Chondrocyte (in vitro differentiated cells): ENCODE measurements at regions not wholly inside any gene's neighbourhood (a gene's known extent, or its start where the extent isn't known, plus 50 kb on each side); places are given as distances from the start of the nearest gene placed in this dataset.
"Not testable (repeated sequence)": the region's sequence is repeated elsewhere in the genome, so short reads cannot be mapped to it uniquely, and the experiment has no call there.

Experiments used
- DNase-seq: peaks from one replicate; pipeline ENCODE4 v3.0.0; 2021; ENCODE audit warnings: mixed read lengths, low spot score
- H3K27ac Mint-ChIP-seq: one replicate; pipeline ENCODE4 v1.8.0; 2021; ENCODE audit warnings: mild to moderate bottlenecking, moderate library complexity, mixed read lengths; ENCODE audit not compliant: unreplicated experiment
- H3K27me3 Mint-ChIP-seq: 2 replicates; pipeline ENCODE4 v1.8.0; 2021; ENCODE audit warnings: low read depth, mixed read lengths
- H3K36me3 Mint-ChIP-seq: 2 replicates; pipeline ENCODE4 v1.8.0; 2021; ENCODE audit warnings: low read depth, mixed read lengths
- H3K4me1 Mint-ChIP-seq: 2 replicates; pipeline ENCODE4 v1.8.0; 2021; ENCODE audit warnings: low read depth, mild to moderate bottlenecking, mixed read lengths
- H3K4me3 Mint-ChIP-seq: one replicate; pipeline ENCODE4 v1.8.0; 2021; ENCODE audit warnings: mild to moderate bottlenecking, moderate library complexity, mixed read lengths; ENCODE audit not compliant: unreplicated experiment
- H3K9me3 Mint-ChIP-seq: 2 replicates; pipeline ENCODE4 v1.8.0; 2021; ENCODE audit warnings: low read depth, mixed read lengths
- TF ChIP-seq, protein P1 (sequence below): fragments of 200-600 bp; sonication (generic); IDR thresholded peaks from 2 replicates; pipeline ENCODE4 v1.5.0; 2021; ENCODE audit warnings: antibody characterized with exemption, mild to moderate bottlenecking, moderate library complexity

GRCh38 chr1:112817555-112818373 is 102.6 kb upstream of the PPM1J start:
- DNase-seq = no peak
- Mint-ChIP-seq H3K9me3 (no peaks in the 10 kb centered on the region), H3K4me1 (peaks cover 9% of the 10 kb centered on the region), H3K4me3 (no peak overlapping the region), H3K27me3 (no peaks in the 10 kb centered on the region), H3K27ac (no peak overlapping the region), H3K36me3 (no peaks in the 10 kb centered on the region)
- TF ChIP-seq, protein P1, sequence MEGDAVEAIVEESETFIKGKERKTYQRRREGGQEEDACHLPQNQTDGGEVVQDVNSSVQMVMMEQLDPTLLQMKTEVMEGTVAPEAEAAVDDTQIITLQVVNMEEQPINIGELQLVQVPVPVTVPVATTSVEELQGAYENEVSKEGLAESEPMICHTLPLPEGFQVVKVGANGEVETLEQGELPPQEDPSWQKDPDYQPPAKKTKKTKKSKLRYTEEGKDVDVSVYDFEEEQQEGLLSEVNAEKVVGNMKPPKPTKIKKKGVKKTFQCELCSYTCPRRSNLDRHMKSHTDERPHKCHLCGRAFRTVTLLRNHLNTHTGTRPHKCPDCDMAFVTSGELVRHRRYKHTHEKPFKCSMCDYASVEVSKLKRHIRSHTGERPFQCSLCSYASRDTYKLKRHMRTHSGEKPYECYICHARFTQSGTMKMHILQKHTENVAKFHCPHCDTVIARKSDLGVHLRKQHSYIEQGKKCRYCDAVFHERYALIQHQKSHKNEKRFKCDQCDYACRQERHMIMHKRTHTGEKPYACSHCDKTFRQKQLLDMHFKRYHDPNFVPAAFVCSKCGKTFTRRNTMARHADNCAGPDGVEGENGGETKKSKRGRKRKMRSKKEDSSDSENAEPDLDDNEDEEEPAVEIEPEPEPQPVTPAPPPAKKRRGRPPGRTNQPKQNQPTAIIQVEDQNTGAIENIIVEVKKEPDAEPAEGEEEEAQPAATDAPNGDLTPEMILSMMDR = no peak

DNA sequence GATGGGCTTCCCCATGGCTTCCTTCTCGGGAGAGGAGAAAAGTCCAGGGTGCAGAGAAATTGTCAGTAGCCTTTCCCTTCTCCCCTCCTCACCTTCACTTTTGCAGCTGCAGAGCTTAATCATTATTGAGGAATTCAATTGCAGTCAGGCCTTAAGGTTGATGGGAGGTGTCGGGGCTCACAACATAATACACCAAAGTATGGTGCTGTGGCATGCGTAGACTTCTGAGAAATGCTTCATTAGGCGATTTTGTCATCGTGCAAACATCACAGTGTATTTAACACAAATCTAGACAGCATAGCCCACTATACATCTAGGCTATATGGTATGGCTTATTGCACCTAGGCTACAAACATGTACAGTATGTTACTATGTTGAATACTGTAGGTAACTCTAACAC is 100.2 kb upstream of the PPM1J start:
- no peaks in the 10 kb centered on the region for H3K9me3 Mint-ChIP-seq
- TF ChIP-seq, protein P1 = no peak
- H3K4me3 Mint-ChIP-seq = no peak overlapping the region
- H3K36me3 Mint-ChIP-seq = no peaks in the 10 kb centered on the region
- H3K27me3 Mint-ChIP-seq = no peaks in the 10 kb centered on the region
- H3K27ac Mint-ChIP-seq = no peak overlapping the region
- no peak for DNase-seq
- H3K4me1 Mint-ChIP-seq = peaks cover 9% of the 10 kb centered on the region

DNA sequence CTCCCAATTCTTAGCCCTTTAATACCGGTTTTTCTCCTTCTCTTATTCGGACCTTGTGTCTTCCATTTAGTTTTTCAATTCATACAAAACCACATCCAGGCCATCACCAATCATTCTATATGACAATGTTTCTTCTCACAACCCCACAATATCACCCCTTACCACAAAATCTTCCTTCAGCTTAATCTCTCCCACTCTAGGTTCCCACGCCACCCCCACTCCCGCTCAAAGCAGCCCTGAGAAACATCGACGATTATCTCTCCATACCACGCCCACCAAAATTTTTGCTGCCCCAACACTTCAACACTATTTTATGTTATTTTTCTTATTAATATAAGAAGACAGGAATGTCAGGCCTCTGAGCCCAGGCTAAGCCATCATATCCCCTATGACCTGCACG is 99.5 kb upstream of the PPM1J start:
- H3K4me3 Mint-ChIP-seq = not testable (repeated sequence)

DNA sequence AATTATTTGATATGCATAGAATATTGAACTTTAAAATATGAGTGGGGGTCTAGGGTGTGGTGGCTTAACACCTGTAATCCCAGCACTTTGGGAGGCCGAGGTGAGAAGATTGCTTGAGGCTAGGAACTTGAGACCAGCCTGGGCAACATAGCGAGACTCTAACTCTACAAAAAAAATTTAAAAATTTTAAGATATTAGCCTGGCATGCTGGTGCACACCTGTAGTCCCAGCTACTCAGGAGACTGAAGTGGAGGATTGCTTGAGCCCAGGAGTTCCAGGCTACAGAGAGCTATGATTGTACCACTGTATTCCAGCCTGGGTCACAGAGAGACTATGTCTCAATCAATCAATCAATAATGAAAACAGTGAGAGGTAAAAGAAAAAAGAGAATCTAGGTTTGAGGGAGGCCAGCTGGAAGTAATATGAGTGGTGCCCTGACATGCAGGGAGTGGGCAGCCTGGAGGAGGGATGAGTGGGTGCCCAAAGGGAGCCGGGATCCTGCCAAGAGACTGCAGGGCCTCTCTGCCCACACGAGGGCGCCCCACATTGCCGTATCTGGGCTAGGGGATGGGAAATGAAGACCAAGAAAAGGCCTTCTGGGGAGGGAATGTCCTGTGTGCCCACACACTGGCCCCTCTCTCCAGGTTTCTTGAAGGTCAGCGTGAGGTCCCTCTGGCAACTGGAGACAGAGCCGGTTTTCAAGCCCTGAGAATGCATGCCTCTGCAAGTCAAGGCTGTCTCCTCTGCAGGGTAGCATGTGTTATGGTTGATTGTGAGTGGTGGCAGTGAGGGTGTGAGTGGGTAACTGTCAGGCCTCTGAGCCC is 93.9 kb upstream of the PPM1J start:
- TF ChIP-seq, protein P1 = peak; percentile 95
- no peak for DNase-seq
- H3K27ac Mint-ChIP-seq = no peak overlapping the region
- no peak overlapping the region for H3K4me3 Mint-ChIP-seq
- no peaks in the 10 kb centered on the region for H3K36me3 Mint-ChIP-seq
- no peaks in the 10 kb centered on the region for H3K4me1 Mint-ChIP-seq
- peaks cover 9% of the 10 kb centered on the region for H3K27me3 Mint-ChIP-seq
- H3K9me3 Mint-ChIP-seq = no peaks in the 10 kb centered on the region

More for the DNA sequence above, 99.5 kb upstream of the PPM1J start:
- not testable (repeated sequence) for H3K9me3 Mint-ChIP-seq, H3K27me3 Mint-ChIP-seq, H3K27ac Mint-ChIP-seq, H3K36me3 Mint-ChIP-seq, DNase-seq, H3K4me1 Mint-ChIP-seq

DNA sequence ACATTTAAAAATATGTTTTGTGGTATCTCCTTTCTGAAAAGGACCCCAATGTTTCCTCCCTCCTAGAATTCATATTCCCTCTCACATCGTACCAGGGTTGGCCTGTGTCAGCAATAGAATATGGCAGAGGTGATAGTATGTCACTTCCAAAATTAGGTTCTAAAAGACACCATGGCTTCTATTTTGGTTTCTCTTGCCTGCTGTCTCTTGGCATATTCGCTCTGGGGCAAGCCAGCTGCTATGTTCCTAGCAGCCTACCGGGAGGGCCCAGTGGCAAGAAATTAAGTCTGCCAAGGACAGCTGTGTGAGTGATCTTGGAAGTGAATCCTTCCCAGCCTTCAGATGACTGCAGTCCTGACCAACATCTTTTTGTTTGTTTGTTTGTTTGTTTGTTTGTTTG is 92.9 kb upstream of the PPM1J start:
- H3K27me3 Mint-ChIP-seq = peaks cover 9% of the 10 kb centered on the region
- no peaks in the 10 kb centered on the region for H3K36me3 Mint-ChIP-seq
- no peaks in the 10 kb centered on the region for H3K9me3 Mint-ChIP-seq
- H3K4me1 Mint-ChIP-seq = no peaks in the 10 kb centered on the region
- no peak overlapping the region for H3K4me3 Mint-ChIP-seq
- TF ChIP-seq, protein P1 = no peak
- no peak overlapping the region for H3K27ac Mint-ChIP-seq
- DNase-seq = no peak
